Testis (tissue), 2 donors: ENCODE measurements at regions not wholly inside any gene's neighbourhood (a gene's known extent, or its start where the extent isn't known, plus 50 kb on each side); places are given as distances from the start of the nearest gene placed in this dataset.

Experiments used
- CTCF ChIP-seq, 3 experiments: fragments of 450-650 bp in 2 of 3; fragments of 200-600 bp in 1 of 3; sonication (generic) in 1 of 3; IDR thresholded peaks; one replicate each; pipeline ENCODE4 v1.5.1; 2016 to 2019; ENCODE audit warnings: antibody characterized with exemption in 3 of 3, mild to moderate bottlenecking in 2 of 3, moderate library complexity in 1 of 3
- POLR2A ChIP-seq: fragments of 450-650 bp; IDR thresholded peaks from one replicate; pipeline ENCODE4 v1.6.1; 2017; ENCODE audit warnings: antibody characterized with exemption, mild to moderate bottlenecking, moderate library complexity

- TF ChIP-seq CTCF (IDR thresholded peaks at IDR 0.05) (no peak), POLR2A (no peak)
These were observed 71.4 kb downstream of the ZNF281 start for GRCh38 chr1:200338451-200338850.
